GM21526 (cell line): ENCODE measurements at regions not wholly inside any gene's neighbourhood (a gene's known extent, or its start where the extent isn't known, plus 50 kb on each side); places are given as distances from the start of the nearest gene placed in this dataset.

Source experiments
- ATAC-seq: cut with Tn5 transposase; IDR thresholded peaks from one replicate; pipeline ENCODE4 v1.9.1; 2021; ENCODE audit warnings: moderate library complexity; ENCODE audit not compliant: unreplicated experiment, low FRiP score

DNA sequence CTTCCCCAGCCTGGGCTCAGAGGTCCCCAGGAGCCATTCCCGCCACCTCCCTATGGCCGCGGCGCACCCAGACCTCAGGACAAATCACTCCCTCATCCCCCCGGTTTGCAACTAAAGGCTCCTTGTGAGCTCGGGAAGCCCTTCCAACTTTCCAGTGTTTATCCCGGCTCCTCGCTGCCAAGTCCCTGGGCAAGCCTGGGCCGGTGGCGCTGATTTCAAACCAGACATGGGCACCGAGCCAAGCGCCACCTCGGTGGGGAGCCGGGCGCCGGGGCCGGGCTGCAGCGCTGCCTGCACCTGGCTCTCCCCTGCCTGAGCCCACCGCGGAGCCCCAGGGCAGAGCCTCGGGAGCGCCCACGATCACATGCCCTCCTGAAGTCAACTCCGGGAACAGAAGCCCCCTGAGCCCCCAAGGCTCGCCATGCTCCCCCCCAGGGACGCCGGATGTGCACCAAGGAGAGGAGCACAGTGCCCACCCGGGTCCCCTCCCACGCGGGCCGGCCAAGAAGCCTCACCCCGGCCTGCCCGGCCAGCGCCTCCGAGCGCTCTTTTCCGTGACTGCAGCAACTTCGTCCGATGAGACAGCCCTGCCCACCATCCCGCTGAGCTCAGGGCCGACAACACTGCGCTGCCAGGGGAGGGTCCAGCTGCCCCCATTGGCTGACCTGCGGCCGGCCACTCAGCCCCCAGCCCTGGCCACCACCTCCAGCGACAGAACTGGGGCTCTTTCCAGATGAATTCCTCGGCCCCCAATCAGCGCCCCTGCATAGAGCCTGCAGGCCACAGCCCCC lies 50.0 kb downstream of the NCOR2 start:
- no peak for ATAC-seq

GRCh38 chr12:124516850-124517249 lies 50.6 kb downstream of the NCOR2 start:
- ATAC-seq: no peak

- no peak for ATAC-seq
Measured at GRCh38 chr12:124515981-124516380, 51.4 kb downstream of the NCOR2 start.

- no peak for ATAC-seq
Measured at GRCh38 chr12:124514996-124515932, 52.1 kb downstream of the NCOR2 start.

GRCh38 chr12:124514145-124514995 lies 53.0 kb downstream of the NCOR2 start:
- ATAC-seq: no peak

- ATAC-seq: no peak
Measured at GRCh38 chr12:124513297-124513867, 54.0 kb downstream of the NCOR2 start.

- no peak for ATAC-seq
Measured at GRCh38 chr12:124512667-124513296, 54.6 kb downstream of the NCOR2 start.

DNA sequence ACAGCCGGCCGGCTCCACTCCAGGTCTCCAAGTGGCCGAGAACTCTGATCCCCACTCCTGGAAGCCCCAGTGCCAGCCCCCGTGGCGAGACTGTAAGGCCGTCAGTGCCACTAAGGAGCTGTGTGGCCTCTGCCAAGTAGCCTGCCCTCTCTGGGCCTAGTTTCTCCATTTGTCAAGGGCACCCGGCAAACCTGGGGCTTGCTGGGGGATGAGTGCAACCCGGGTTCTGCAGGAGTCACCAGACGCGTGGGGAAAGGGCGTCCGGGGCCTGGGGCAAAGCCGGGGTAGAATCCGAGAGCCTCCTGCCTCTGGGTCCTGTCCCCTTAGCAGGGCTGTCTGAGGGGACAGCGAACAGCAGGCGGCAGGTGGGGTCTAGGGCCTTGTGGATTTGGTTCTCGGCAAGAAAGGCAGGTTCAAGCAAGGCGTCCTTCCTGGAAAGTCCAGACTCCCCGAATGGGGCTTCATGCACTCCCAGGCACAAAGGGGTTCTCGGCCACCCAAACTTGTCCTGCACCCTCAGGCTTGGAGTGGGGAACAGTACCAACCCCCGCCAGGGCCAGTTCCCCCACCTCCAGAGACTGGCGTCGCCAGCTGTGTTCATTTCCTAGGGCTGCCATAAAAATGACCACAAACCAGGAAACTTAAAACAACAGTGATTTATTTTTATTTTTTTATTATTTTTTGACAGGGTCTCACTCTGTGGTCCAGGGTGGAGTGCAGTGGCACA lies 56.0 kb downstream of the NCOR2 start:
- ATAC-seq: no peak

GRCh38 chr12:124510301-124510970 lies 57.0 kb downstream of the NCOR2 start:
- no peak for ATAC-seq

GRCh38 chr12:124509676-124510300 lies 57.6 kb downstream of the NCOR2 start:
- no peak for ATAC-seq

DNA sequence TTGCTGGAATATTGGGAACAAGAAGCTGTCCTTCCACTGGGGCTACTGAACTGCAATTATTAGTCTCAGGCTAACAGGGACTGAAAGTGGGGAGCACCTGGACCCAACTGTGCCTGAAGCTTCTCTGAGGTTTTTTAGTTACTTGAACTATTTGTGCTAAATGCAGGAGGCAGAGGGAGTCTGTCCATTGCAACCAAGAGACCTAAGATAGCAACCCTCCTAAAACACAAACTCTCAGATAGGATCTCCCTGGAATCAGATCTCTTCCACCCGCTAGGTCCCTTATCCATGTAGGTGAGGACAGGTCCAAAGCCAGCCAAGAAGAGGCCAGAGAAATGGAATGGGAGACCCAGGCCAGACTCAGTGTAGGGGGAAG lies 58.1 kb downstream of the NCOR2 start:
- no peak for ATAC-seq

- ATAC-seq: no peak
Measured at GRCh38 chr12:124508381-124509079, 58.9 kb downstream of the NCOR2 start.

- no peak for ATAC-seq
Measured at GRCh38 chr12:124507188-124508109, 60.0 kb downstream of the NCOR2 start.

- ATAC-seq: no peak
Measured at GRCh38 chr12:124506832-124507153, 60.6 kb downstream of the NCOR2 start.

DNA sequence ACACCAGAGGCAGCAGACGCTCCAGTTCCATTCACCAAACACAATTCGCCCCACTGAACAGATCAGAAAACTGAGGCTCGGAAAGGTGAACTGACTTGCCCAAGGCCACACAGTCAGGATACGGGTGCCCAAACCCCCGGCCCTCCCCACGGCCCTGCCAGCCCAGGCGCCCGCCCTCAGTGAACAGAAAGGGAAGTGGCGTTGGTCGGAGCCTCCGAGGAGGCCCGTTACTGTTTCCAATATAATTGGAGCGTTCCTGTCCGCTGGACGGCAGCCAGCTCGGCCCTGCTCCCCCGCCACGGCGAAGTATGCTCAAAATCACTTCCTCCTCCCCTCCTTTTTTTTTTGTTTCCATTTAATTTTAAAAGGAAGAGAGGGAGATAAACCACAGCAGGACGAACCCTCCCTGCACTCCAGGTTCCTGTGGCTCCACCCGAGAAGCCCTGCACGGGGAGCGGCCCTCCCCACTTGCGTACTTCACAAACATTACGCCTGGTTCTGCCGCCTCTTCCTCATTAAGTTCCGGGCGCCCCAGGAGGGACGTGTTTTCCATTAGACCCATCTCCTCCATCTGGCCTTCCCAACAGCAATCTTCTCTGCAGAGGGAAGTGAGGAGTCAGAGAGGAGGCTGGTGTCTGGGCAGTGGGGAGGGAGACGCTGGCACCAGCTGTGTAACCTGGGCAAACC lies 61.1 kb downstream of the NCOR2 start:
- no peak for ATAC-seq
